Medulla oblongata (tissue), 1 donor: ENCODE measurements at regions not wholly inside any gene's neighbourhood (a gene's known extent, or its start where the extent isn't known, plus 50 kb on each side); places are given as distances from the start of the nearest gene placed in this dataset.
"Not testable (repeated sequence)": the region's sequence is repeated elsewhere in the genome, so short reads cannot be mapped to it uniquely, and the experiment has no call there.

Source experiments
- DNase-seq: peaks from one replicate; pipeline ENCODE4 v3.0.0-alpha.2; 2015; ENCODE audit errors: extremely low spot score

DNA sequence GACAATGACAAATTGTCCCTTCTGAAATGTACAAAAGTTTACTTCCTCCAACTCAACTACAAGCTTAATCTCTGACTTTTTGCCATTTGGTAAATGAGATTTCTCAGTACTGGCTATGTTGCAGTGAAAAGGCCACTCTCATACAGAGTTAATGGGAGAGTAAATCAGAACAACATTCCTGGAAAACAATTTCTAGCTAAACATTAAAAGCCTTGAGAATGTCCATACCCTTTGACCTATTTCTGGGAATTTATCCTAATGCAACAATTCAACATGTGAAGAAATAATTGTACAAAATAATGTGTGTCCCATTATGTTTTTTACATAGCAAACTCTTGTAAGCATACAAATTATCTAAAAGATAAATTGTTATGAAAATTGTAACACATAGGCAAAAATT lies 56.3 kb upstream of the SPEF2 start:
- no peak for DNase-seq

DNA sequence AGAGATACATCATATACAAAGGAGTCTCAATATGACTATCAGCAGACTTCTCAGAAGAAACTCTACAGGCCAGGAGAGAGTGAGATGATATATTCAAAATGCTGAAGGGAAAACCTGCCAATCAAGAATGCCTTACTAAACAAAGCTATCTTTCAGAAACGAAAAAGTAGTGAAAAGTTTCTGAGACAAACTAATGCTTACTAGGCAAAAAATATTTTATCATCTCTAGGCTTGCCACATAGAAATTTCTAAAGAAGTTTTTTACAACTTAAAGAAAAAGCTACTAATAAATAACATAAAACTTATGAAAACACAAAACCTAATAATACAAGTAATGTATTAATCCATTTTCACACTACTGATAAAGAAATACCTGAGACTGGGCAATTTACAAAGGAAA lies 59.9 kb upstream of the SPEF2 start:
- DNase-seq, result no peak

DNA sequence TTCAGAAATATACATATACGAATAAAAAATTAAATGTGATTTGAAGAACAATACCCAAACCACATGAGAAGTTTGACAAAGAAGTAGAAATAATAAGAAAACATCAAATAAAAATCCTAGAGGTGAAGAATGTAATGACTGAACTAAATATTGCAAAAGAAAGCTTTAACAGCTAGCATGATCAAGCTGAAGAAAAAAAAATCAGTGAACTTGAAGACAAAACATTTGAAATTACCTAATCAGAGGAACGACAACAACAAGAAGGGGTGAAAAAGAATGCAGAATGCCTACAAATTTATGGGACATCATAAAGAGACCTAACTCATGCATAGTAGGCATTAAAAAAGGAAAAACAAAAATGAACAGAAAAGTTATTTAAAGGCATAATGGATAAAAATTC lies 60.5 kb upstream of the SPEF2 start:
- DNase-seq, result no peak

DNA sequence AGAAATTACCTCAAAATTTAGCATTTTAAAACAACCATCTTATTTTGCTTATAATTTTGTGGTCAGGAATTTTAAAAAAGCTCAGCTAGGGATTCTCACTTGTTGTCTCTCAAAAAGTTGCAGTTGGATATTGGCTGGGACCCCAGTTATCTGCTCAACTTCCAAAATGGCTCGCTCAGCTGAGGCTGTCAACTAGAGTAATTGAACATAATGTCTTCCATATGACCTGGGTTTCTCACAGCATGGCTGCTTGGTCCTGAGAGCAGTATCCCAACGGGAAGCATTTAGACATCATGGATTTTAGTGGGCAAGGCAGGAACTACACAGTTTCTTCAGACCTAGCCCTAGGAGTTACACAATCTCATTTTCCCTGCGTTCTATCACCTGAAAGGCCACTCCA lies 63.6 kb upstream of the SPEF2 start:
- DNase-seq, result no peak

DNA sequence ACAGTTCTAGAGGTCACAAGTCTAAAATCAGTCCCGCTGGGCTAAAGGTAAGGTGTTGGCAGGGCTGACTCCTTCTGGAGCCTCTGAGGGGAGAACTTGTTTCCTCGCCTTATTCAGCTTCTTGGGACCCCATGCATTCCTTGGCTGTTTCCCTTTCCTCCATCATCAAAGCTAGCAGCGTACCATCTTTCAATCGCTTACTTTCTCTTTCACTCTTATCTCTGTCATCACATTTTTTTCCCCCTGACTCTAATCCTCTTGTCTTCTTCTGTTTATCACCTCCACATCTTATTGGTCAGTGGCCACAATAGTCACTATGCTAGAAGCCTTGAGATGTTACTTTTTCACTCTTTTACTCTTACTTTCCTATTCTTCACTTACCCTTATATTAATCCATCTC lies 72.5 kb upstream of the SPEF2 start:
- no peak for DNase-seq

DNA sequence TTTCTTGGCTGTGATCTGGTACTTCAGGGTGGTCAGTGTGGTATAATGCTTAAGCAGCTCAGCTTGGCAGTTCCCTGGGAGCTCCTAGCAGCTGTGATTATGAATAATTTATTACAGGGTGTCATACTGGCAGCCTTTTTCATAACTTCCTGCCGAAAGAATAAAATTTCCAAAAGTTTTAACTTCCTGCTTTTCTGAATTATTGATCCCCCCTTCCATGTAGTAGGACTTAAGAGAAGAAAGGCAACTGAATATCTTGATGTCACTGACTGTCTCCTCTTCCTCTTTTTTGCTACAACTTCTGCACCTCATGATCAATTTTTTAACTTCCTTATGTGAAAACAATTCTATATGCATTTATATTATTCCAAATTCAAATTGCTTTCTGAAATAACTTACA lies 74.3 kb upstream of the SPEF2 start:
- no peak for DNase-seq

DNA sequence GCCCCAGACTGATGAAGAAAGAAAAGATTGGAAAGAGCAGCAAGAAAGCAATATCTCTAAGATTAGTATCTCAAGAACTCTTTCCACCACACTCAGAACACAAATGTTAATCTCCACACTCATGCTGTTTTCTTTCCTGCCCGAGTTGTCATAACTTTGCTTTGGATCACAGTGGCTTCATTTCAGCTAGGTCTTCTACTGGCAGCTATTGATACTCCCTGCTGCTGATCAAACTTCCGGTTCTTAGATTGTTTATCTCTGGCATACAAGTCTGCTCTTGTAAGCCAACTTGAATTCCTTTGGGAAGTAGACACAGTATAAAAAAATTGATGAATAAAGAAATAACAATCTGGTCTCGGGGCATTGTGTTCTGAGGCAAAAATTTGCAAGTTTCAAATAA lies 77.7 kb upstream of the SPEF2 start:
- DNase-seq, result no peak

DNA sequence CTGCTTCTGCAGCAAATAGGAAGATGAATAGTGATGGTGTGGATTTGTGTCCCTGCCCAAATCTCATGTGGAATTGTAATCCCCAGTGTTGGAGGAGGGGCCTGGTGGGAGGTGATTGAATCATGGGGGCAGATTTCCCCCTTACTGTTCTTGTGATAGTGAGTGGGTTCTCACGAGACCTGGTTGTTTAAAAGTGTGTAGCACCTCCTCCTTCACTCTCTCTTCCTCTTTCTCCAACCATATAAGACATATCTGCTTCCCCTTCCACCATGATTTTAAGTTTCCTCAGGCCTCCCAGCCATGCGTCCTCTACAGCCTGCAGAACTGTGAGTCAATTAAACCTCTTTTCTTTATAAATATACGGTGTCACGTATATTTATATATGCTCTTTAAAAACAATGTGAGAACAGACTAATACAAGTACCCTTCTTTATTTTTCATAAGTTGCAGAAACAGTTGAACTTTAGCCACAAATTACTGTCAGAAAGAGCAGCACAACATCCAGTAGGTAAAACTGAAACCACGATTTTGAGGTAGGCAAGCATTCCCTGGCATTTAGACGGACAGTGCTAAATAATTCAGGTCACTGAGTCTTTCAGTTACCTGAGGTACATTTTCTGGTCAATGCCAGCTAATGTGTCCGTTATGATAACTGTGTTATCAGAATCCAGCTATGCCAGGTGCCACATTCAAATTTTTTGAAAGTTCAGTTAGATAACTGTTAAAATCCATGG lies 79.3 kb upstream of the SPEF2 start:
- no peak for DNase-seq

DNA sequence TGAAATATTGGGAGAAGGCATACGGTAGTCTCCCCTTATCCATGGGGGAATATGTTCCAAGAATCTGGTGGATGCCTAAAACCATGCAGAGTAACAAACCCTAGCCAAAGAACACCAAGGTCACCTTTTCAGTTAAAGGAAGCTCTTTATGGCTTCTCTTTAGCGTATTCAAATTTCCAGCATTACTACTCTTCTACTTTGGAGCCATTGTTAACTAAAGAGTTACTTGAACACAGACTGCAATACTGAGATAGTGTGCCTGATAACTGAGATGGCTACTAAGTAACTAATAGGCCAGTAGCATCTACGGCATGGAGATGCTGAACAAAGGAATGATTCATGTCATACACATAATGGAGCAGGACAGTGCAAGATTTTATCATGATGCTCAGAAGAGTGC lies 84.5 kb upstream of the SPEF2 start:
- DNase-seq, result no peak

DNA sequence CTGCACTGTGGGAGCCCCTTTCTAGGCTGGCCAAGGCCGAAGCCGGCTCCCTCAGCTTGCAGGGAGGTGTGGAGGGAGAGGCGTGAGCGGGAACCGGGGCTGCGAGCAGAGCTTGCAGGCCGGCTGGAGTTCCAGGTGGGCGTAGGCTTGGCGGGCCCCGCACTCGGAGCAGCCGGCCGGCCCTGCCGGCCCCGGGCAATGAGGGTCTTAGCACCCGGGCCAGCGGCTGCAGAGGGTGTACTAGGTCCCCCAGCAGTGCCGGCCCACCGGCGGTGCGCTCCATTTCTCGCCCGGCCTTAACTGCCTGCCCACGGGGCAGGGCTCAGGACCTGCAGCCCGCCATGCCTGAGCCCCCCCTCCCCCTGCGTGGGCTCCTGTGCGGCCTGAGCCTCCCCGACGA lies 86.1 kb upstream of the SPEF2 start:
- not testable (repeated sequence) for DNase-seq

DNA sequence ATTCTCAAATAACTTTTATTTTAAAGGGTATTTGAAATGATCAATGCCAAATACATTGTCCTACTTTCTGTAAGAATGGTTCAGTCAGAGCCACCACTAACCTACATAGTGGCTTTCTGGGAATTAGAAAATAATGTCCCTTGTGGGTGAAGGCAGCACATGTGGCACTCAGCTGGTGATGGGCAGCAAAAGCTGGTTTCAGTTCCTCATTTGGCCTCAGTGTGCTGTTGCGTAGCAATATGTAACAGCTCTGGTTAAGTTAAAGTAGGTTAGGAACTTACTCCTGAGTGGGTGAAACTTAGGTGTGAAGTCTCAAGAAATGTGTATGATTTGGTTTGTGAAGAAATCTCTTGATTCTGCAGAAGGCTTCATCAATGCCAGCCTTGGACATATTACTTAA lies 99.6 kb upstream of the SPEF2 start:
- no peak for DNase-seq

DNA sequence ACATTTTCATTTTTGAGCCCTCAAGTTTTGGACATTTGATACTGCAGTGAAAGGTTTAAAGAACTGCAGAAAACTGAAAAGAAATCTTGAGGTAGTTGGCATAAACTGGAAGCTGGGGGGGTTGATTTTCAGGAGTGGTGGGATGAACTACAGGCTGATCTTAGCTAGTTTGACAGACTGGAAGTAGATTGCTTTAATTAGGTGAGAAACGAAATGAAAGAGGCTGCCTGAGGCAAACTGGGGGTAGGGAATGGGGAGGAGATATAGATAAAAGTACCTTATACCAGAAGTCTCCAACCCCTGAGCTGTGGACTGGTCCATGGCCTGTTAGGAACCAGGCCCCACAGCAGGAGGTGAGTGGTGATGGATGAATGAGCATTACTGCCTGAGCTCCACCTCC lies 101.4 kb upstream of the SPEF2 start:
- DNase-seq, result no peak

DNA sequence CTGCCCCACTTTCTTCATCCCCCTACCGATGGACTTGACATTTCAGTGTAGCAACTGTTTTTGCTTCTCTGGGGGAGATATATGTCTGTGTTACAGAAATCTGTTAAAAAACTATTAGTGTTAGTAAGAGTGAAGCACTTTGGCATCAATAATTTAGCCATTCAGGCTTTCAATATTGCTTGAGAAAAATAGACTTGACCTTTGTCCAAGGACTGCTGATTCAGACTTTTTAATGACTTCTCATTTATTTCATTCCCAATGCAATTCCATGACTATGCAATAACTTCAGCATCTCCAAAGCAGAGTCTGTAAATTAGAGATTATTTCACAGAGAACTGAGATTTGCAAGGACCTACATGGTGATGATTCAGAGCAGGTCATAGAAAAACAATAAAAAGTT lies 104.1 kb upstream of the SPEF2 start:
- no peak for DNase-seq

DNA sequence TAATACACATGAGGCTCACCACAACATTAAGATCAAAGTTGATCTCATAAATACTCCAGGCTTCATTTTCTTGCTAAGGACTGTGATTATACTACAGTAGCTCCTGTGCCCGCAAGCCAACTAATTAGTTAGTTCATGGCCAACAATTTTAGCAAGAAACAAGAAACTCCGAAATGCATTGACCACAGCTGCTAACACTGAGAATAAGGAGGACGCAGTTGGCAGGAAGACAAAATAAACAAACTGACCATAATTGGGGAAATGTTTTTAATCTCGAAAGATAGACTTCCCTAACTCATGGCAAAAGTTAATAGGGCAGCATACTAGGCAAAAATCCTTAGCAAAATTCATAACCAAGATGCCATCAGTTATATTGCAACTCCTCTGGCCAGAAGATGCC lies 115.5 kb upstream of the SPEF2 start:
- DNase-seq, result no peak

DNA sequence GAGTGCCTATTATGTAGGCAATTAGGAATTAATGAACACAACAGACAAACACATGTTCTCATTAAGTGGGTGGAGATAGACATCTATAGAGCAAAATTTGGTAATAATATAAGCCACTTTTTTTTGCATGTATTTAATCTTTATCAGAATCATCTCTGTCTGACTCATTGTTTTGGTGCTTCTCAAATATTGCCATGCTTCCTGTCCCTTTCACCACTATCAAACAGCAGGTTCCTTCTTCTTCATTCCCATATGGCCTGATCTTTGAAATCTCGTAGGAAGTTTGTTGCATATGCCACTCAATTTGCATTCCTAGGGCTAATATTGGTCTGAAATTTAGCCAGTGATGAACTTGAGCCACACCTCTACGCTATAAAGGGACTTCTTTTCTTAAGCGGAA lies 128.9 kb upstream of the SPEF2 start:
- DNase-seq, result no peak

DNA sequence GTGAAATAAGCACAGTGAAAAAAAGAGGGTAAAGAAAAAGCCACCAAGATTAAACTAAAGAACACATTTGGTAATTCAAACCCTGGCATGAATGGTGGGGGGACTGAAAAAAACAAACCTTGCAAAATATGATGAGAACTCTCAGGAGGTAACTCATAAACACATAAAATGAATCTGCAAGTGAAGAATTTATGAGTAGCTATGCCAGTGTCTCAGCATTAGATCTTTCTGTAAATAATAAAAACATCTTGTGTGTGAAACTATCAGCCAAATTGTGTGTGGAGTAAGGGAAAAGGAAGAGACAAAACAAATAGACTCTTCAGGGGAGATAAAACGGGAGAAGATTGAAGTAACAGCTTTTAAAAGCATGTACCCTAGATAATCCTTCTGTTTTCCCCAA lies 129.6 kb upstream of the SPEF2 start:
- no peak for DNase-seq

DNA sequence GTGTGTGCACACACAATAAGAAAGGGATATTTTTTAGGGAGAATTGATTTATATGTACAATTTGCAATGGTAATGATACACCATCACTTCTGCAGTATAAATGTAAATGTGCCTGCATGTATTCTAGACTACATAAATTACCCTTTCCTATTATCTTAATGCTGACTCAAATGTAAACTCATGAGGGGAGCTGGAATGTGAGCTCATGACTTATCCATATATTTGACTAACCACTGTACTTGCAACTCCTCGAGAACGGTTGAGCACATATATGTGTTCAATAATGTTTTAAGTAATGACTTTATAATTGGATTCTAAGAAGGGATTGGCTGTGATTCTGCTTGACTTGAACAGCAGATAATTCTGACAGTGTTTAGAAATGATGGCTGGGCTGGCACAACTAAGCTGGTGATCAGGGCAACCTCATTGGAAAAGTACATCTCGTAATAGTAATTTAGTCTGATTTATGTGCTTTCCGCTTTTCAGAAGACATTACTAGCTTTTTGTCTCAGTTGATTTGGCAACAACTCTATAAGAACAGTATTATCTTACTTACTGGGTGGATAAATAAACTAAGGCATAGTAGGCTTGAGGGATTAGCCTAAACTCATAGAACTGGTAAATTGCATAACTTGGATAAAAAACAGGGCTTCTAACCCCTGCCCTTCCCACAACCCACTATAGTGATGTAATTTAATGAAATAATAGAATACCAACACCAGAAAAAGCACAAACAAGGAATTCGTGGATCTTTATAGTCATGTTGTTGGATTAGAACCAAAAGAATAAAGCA lies 130.2 kb upstream of the SPEF2 start:
- no peak for DNase-seq

DNA sequence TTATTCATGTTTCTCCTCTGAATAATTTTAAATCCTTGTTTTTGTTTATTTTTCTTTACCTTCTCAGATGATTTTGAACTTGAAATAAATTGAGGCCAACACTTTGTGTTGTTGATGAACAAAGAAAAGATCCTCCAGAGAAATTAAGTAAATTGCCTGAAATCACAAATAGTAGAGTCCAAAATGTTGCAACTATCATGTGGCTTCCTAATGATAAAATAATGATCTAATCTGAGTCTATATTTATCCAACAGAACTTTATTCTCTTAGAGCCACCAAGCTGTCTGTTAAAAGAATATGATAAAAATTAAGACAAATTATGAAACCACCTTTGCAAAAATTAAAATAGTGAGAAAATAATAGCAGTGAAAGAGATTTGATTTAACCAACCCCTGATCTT lies 132.2 kb upstream of the SPEF2 start:
- DNase-seq, result no peak

DNA sequence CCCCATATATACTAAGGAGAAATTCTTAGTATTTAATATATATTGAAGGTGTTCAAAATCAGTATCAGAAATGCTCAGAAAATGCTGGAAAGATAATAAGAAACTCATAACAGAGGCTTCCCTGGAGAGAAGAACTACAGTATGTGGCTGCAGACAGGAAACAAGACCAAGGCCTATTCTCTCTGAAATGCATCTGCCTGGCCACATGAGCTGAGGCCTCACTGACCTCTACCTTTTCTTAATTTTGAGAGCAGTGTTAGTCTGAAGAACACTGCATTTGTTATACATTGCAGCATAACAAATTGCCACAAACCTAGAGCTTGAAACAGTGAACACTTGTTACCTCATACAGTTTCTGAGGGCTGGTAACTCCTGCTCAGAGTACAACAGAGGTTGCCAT lies 133.4 kb upstream of the SPEF2 start:
- no peak for DNase-seq

DNA sequence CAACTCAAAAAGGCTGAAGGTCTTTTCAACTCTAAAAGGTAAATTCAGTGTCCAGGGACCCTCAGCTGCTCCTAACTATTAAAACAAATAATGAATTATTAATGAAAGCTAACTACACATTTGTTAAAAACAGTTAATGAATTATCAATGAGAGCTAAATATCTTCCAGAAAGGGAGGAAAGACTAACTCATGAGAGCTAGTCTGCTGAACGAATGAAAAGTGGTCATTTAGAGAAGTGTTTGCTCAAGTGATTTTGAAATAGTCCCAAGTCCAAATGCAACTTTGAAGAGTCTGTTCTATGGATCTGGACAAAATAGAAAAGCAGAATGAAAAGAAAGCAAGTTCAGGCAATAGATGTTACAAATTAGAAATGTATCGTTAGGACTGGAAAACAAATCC lies 133.9 kb upstream of the SPEF2 start:
- no peak for DNase-seq

DNA sequence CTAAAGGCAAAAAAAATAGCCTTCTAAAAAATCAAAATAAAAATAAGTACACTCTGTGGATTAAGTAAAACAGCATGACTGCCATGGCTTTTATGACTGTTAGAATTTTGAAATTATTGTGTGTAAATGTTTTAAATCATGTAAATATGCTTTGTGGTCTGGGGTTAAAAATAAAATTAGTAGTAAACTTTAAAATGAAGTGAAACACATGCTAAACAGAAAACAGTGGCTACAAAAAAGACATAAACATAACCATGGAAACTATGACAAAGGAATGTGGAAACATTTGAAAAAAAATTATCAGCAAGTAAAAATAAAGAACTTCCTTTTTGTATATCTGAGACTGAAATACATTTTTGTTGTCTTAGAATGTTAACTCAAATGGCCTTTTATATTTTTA lies 134.5 kb upstream of the SPEF2 start:
- DNase-seq, result no peak

DNA sequence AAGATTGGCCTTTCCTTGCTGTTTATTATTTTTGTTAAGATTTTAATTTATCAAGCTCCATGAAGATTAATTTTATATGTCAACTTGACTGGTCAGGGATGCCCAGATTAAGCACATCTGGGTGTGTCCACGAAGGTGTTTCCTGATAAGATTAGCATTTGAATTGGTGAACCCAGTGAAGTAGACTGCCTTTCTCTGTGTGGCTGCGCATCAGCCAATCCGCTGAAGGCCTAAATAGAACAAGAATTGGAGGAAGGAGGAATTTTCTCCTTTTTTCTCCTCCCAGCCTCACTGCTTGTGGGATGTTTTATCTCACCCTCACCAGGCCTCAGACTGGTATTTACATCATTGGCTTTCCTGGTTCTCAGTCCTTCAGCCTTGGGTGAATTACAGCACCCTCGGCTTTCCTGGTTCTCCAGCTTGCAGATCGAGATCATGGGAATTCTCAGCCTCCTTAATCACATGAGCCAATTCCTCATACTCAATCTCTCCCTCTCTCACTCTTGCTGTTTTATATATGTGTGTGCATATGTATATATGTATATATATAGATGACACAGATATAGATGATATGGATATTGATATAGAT lies 135.4 kb upstream of the SPEF2 start:
- DNase-seq, result no peak
